ENCODE measurements at regions not wholly inside any gene's neighbourhood (a gene's known extent, or its start where the extent isn't known, plus 50 kb on each side); places are given as distances from the start of the nearest gene placed in this dataset.

GRCh38 chr3:107915706-107916105, 175.1 kb downstream of the CD47 start:
- Histone ChIP-seq H3K4me3 (replicated peaks in 1 of 3; ENCODE audit: insufficient read depth in 1 of 3, low read depth in 1 of 3, low read length in 3 of 3) (no peak overlapping the region), H3K79me2 (ENCODE audit: control insufficient read depth, insufficient read depth, low read length) (no peaks in the 10 kb centered on the region), H3K27ac (ENCODE audit: insufficient read depth, low read depth, low read length) (no peak overlapping the region), H3K36me3 (ENCODE audit: control insufficient read depth in 2 of 2, extremely low read depth in 1 of 2, insufficient read depth in 2 of 2, low read length in 2 of 2) (no peaks in the 10 kb centered on the region), H2AFZ (ENCODE audit: low read depth, low read length) (no peak overlapping the region), H3K9me3 (replicated peaks; ENCODE audit: control insufficient read depth, insufficient read depth, low read length) (no peaks in the 10 kb centered on the region), H3K9me1 (replicated peaks; ENCODE audit: control insufficient read depth, extremely low read depth, insufficient read depth, low read length) (no peaks in the 10 kb centered on the region), H4K20me1 (replicated peaks; ENCODE audit: control insufficient read depth, extremely low read depth, insufficient read depth, low read length) (no peaks in the 10 kb centered on the region), H3K4me1 (ENCODE audit: control insufficient read depth, extremely low read depth, insufficient read depth, low read length) (no peaks in the 10 kb centered on the region), H3K27me3 (ENCODE audit: control insufficient read depth in 2 of 2, insufficient read depth in 2 of 2, low read length in 2 of 2) (peaks cover 1 to 6% of the 10 kb centered on the region in 2 experiments), H3K4me2 (ENCODE audit: insufficient read depth, low read length) (no peak overlapping the region), H3K9ac (replicated peaks; ENCODE audit: extremely low read depth, insufficient read depth, low read length) (no peak overlapping the region)
- DNase-seq (ENCODE audit: low read depth, low spot score) (no peak), FAIRE-seq (no peak)
- POLR2A ChIA-PET = no interaction called here
- TF ChIP-seq GATA2 (IDR thresholded peaks at IDR 0.05; ENCODE audit: insufficient read depth, insufficient read length, low read depth, low read length) = no peak
- TF ChIP-seq EZH2 (IDR thresholded peaks at IDR 0.05; ENCODE audit: borderline replicate concordance, low read depth, low read length, severe bottlenecking) = no peak
- TF ChIP-seq CTCF (IDR thresholded peaks at IDR 0.05; ENCODE audit: extremely low read depth in 1 of 2, insufficient read depth in 1 of 2, low read depth in 1 of 2, low read length in 2 of 2) = no peak
- TF ChIP-seq POLR2AphosphoS5 (IDR thresholded peaks at IDR 0.05; ENCODE audit: insufficient read depth, low read depth, low read length) = no peak
- TF ChIP-seq MAX (IDR thresholded peaks at IDR 0.05; ENCODE audit: insufficient read depth, insufficient read length) = no peak
- TF ChIP-seq MYC (IDR thresholded peaks at IDR 0.05; ENCODE audit: low read depth, low read length) = no peak
- no peak for TF ChIP-seq JUN (IDR thresholded peaks at IDR 0.05; ENCODE audit: borderline replicate concordance, insufficient read depth, insufficient read length, low read depth)
- no peak for TF ChIP-seq POLR2A (IDR thresholded peaks at IDR 0.05; ENCODE audit: low read depth, low read length)
- TF ChIP-seq FOS (IDR thresholded peaks at IDR 0.05; ENCODE audit: borderline replicate concordance, insufficient read depth, low read length) = no peak
- no TSS peak for BruUV-seq (replicated peaks)
- CTCF ChIA-PET = interaction anchor here (0.7 to 1.0 kb wide), 3 partner anchors 12 to 22 kb away, joined by 4 to 6 read pairs (median 5); no protein-coding TSS in a partner anchor
- dilution Hi-C loops (cut with MboI; ENCODE audit: extremely low pct_ligation_motif_present, low sequenced_read_pairs) = no loop called here
- intact Hi-C loops (cut with micrococcal nuclease) = no loop called here
